Skeletal muscle tissue (tissue), 3 donors: ENCODE measurements at regions not wholly inside any gene's neighbourhood (a gene's known extent, or its start where the extent isn't known, plus 50 kb on each side); places are given as distances from the start of the nearest gene placed in this dataset.
A peak's percentile ranks its signal among the peaks of the same experiment; 100 is the strongest.

Source experiments
- H3K27ac ChIP-seq: one replicate; pipeline ENCODE4 v1.7.0; 2013; ENCODE audit warnings: mild to moderate bottlenecking, low read depth, low read length, inconsistent platforms
- H3K27me3 ChIP-seq, 3 donors: one replicate each; pipeline ENCODE4 v1.7.0; 2013; ENCODE audit warnings: low read length in 3 of 3; ENCODE audit not compliant: control insufficient read depth in 3 of 3, insufficient read depth in 3 of 3
- H3K36me3 ChIP-seq, 3 donors: one replicate each; pipeline ENCODE4 v1.7.0; 2013; ENCODE audit warnings: low read length in 3 of 3; ENCODE audit not compliant: control insufficient read depth in 3 of 3, insufficient read depth in 3 of 3
- H3K4me1 ChIP-seq, 3 donors: one replicate each; pipeline ENCODE4 v1.7.0; 2013; ENCODE audit warnings: low read length in 3 of 3, mild to moderate bottlenecking in 3 of 3; ENCODE audit not compliant: control insufficient read depth in 3 of 3, insufficient read depth in 3 of 3
- H3K4me3 ChIP-seq, 3 donors: one replicate each; pipeline ENCODE4 v1.7.0; 2013; ENCODE audit warnings: low read length in 3 of 3
- H3K9ac ChIP-seq, 3 donors: one replicate each; pipeline ENCODE4 v1.7.0; 2013; ENCODE audit warnings: low read length in 3 of 3, mild to moderate bottlenecking in 3 of 3, moderate library complexity in 2 of 3, low read depth in 1 of 3
- H3K9me3 ChIP-seq, 3 donors: one replicate each; pipeline ENCODE4 v1.7.0; 2013; ENCODE audit warnings: low read length in 3 of 3; ENCODE audit not compliant: control insufficient read depth in 3 of 3
- donor health status: Osteomylitis.

- Histone ChIP-seq H3K4me1 (peaks cover 0 to 3% (median 0%) of the 10 kb centered on the region in 3 donors), H3K36me3 (no peaks in the 10 kb centered on the region), H3K9ac (no peak overlapping the region), H3K27me3 (no peaks in the 10 kb centered on the region), H3K9me3 (no peaks in the 10 kb centered on the region), H3K4me3 (no peak overlapping the region), H3K27ac (no peak overlapping the region)
Measured at GRCh38 chr13:99663185-99663825, 162.0 kb downstream of the TM9SF2 start.

DNA sequence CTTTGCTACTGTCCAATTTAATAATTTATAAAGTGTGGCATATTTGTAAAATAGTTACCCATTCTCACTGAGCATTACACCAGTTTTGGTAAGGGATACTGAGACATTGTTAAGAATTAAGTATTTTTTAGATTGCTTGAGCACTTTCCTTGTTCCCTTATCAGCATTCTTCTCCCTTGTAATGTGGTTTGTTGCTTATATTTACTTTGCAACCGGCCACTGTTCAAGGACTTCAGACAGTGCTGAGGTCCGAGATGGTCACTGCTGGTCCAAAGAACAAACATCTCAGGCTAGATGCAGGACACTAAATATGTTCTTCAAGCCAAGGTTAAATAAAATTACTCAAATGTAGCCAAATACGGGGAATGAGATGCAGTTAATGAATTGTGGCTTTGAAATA lies 161.4 kb downstream of the TM9SF2 start:
- Histone ChIP-seq H3K4me1 (peaks cover 0 to 4% (median 3%) of the 10 kb centered on the region in 3 donors), H3K27me3 (no peaks in the 10 kb centered on the region), H3K27ac (no peak overlapping the region), H3K9me3 (no peaks in the 10 kb centered on the region), H3K36me3 (no peaks in the 10 kb centered on the region), H3K4me3 (no peak overlapping the region), H3K9ac (no peak overlapping the region)

GRCh38 chr13:99661791-99662190 lies 160.5 kb downstream of the TM9SF2 start:
- Histone ChIP-seq H3K4me1 (peaks cover 0 to 4% (median 3%) of the 10 kb centered on the region in 3 donors), H3K36me3 (no peaks in the 10 kb centered on the region), H3K4me3 (no peak overlapping the region), H3K9me3 (no peaks in the 10 kb centered on the region), H3K9ac (no peak overlapping the region), H3K27ac (no peak overlapping the region), H3K27me3 (no peaks in the 10 kb centered on the region)

- Histone ChIP-seq H3K27me3 (no peaks in the 10 kb centered on the region), H3K27ac (no peak overlapping the region), H3K4me3 (no peak overlapping the region)
Measured at GRCh38 chr13:99659866-99660554, 158.7 kb downstream of the TM9SF2 start.

DNA sequence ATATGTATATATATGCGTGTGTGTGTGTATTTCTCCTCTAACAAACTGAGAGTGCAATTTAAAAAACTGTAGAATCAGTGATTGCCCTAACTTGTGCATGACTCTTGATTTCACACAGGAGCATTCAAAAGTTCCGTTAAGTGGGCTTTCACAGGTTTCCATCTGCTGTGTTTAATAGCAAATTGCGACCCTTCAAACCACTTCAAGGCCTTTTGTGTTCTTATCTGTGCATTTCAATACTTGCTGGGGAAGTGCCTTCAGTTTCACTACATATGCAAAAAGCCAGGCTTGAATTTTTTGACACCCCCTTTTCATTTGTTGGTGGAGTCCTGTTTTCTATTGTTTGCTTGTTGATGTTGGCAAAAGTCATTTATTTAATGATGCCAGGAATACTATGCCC lies 158.0 kb downstream of the TM9SF2 start:
- Histone ChIP-seq H3K9me3 (no peaks in the 10 kb centered on the region), H3K9ac (no peak overlapping the region), H3K36me3 (no peaks in the 10 kb centered on the region), H3K27me3 (no peaks in the 10 kb centered on the region), H3K27ac (no peak overlapping the region), H3K4me1 (peaks cover 2 to 13% (median 4%) of the 10 kb centered on the region in 3 donors), H3K4me3 (no peak overlapping the region)

More at GRCh38 chr13:99659866-99660554, 158.7 kb downstream of the TM9SF2 start:
- Histone ChIP-seq H3K4me1 (peaks cover 2 to 13% (median 4%) of the 10 kb centered on the region in 3 donors), H3K9me3 (no peaks in the 10 kb centered on the region), H3K9ac (no peak overlapping the region), H3K36me3 (no peaks in the 10 kb centered on the region)

DNA sequence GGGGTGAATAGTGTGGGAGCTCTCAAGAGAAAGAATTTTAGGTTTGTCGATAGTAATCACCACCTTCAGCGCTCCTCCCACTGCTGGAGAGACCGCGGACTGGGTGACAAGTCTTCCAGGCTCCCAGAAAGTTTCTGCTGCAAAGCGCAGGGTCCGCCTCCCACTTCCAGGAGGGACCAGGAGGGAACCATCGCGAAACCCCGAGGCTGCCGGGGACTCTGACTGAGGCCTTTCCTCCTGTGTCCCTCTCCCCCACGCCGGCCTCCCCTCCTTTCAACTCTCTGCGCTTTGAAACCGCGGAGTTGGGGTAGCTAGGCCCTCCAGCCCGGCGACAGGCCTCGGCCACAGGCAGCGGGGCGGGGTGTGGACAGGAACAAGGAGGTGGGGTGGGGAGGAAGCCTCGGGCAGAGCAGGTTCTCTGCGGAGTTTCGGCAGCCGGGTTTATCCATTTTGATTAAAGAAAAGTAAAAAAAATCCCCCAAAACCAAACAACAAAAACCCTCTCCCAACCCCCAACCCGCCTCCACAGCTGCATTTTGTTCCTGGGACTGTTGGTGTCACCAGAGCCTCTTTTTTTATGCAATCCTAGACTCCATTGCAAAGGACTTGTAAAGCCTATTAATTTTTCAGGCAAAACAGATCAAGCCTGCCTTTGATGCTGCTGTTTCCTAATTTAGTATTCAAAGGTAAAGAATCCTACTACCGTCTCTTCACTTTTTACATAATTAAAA lies 157.2 kb downstream of the TM9SF2 start:
- peaks cover 2 to 12% (median 4%) of the 10 kb centered on the region in 3 donors for H3K4me1 ChIP-seq
- H3K4me3 ChIP-seq: peak overlapping the region; percentile 42 to 74 (median 62)
- peak overlapping the region; percentile 12 for H3K27ac ChIP-seq
- H3K9ac ChIP-seq: peak overlapping the region; percentile 54 to 78 (median 64)
- no peaks in the 10 kb centered on the region for H3K9me3 ChIP-seq
- H3K36me3 ChIP-seq: no peaks in the 10 kb centered on the region
- no peaks in the 10 kb centered on the region for H3K27me3 ChIP-seq

DNA sequence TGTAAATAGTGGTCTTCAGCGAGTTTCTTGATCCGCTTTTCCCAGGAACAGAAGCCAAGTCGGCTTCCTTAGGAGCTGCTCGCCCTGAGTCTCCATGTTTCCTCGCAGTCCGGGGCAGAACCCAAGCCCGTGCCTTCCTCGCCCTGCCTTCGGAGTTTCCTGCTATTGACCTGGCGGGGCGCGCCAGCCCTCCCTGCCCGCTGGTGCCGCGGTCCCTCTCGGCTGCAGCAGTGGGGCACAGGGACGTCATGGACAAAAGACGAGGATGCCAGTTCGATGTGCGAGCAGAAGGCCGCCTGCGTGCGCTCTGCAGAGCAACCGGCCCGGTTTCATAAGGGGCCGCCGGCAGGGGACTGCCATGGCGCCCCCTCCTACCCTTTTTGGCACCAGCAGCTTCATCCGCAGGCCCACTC lies 156.6 kb downstream of the TM9SF2 start:
- Histone ChIP-seq H3K27ac (peak overlapping the region; percentile 12), H3K9me3 (no peaks in the 10 kb centered on the region), H3K36me3 (no peaks in the 10 kb centered on the region), H3K4me1 (peaks cover 2 to 9% (median 4%) of the 10 kb centered on the region in 3 donors), H3K9ac (peak overlapping the region; percentile 54 to 78 (median 64)), H3K4me3 (peak overlapping the region; percentile 42 to 74 (median 62)), H3K27me3 (no peaks in the 10 kb centered on the region)

- Histone ChIP-seq H3K9ac (no peak overlapping the region), H3K9me3 (no peaks in the 10 kb centered on the region), H3K27me3 (no peaks in the 10 kb centered on the region), H3K4me3 (no peak overlapping the region), H3K4me1 (peaks cover 2 to 9% (median 4%) of the 10 kb centered on the region in 3 donors), H3K27ac (no peak overlapping the region), H3K36me3 (no peaks in the 10 kb centered on the region)
Measured at GRCh38 chr13:99656844-99657381, 155.6 kb downstream of the TM9SF2 start.

DNA sequence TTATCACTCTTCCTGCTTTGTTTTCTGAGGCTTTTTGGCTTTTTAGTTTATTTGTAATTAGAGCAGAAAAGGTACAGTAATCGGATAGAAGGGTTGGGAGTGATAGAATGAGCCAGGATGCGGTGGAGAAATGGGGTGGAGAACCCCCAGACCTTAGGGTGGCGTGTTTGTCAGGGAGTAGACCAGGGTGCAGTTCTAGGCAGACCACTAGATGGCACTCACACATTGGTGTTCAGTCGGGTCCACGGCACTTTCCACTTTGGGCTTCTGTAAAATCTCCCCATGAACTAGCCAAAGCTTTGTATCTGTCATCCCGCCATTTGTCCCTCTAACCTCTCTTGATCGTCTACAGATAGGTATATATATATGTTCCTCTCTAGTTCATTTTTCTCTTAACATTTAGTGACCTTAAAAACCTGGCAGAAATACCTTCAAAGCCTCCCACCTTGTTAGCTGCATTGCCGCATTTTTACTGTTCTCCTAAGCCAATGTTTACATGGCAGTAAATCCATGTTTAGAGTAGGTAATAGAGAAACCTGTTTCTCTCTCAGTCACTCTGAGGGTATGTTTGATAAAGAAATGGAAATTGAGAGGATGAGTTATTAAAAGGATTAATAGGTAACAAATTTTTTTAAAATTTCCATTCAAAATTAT lies 154.9 kb downstream of the TM9SF2 start:
- Histone ChIP-seq H3K9ac (peak overlapping the region in 1 of 3 donors; percentile 24), H3K4me1 (peaks cover 2 to 9% (median 4%) of the 10 kb centered on the region in 3 donors), H3K27ac (no peak overlapping the region), H3K9me3 (no peaks in the 10 kb centered on the region), H3K27me3 (no peaks in the 10 kb centered on the region), H3K36me3 (no peaks in the 10 kb centered on the region), H3K4me3 (no peak overlapping the region)
